K562 (cell line): ENCODE measurements at regions not wholly inside any gene's neighbourhood (a gene's known extent, or its start where the extent isn't known, plus 50 kb on each side); places are given as distances from the start of the nearest gene placed in this dataset.

Source experiments
- ARNT ChIP-seq, 2 experiments: fragments of 450-650 bp; IDR thresholded peaks; 2 replicates each; pipeline ENCODE4 v1.6.1; 2016; ENCODE audit warnings: mild to moderate bottlenecking in 1 of 2
- ATF3 ChIP-seq, 2 experiments: fragments of 450-650 bp in 1 of 2; sonication (generic) in 1 of 2; formaldehyde crosslinking in 1 of 2; IDR thresholded peaks in 1 of 2; conservative IDR thresholded peaks in 1 of 2; 2 replicates each; pipeline versions ENCODE4 v1.6.1 to v1.8.1; 2016 to 2023; ENCODE audit warnings: mild to moderate bottlenecking in 2 of 2, moderate library complexity in 2 of 2, inconsistent platforms in 1 of 2, missing genetic modification reagents in 1 of 2
- COPS2 ChIP-seq: fragments of 450-650 bp; conservative IDR thresholded peaks from 2 replicates; pipeline ENCODE4 v1.6.1; 2016; ENCODE audit warnings: mild to moderate bottlenecking, moderate library complexity
- EP400 ChIP-seq: fragments of 450-650 bp; IDR thresholded peaks from 2 replicates; pipeline ENCODE4 v1.6.1; 2017; ENCODE audit warnings: antibody characterized with exemption, mild to moderate bottlenecking, moderate library complexity
- MITF ChIP-seq: IDR thresholded peaks from 2 replicates; pipeline ENCODE4 v1.6.1; 2014; ENCODE audit warnings: antibody characterized with exemption
- SMARCA4 ChIP-seq: fragments of 450-650 bp; IDR thresholded peaks from 2 replicates; pipeline ENCODE4 v1.6.1; 2016
- ZNF121 ChIP-seq: sonication (generic); formaldehyde crosslinking; conservative IDR thresholded peaks from 2 replicates; pipeline ENCODE4 v1.8.0; 2022; ENCODE audit warnings: missing genetic modification reagents
- ZNF592 ChIP-seq: fragments of 450-650 bp; IDR thresholded peaks from 2 replicates; pipeline ENCODE4 v1.6.1; 2017; ENCODE audit warnings: antibody characterized with exemption, mild to moderate bottlenecking
- TF ChIP-seq, protein P1 (sequence below): fragments of 250-450 bp; sonication (Bioruptor Pico); IDR thresholded peaks from 2 replicates; pipeline ENCODE4 v1.4.0; 2020

GRCh38 chr3:72052841-72053409 is 268.0 kb upstream of the PROK2 start (continued):
- no peak for TF ChIP-seq MITF
- TF ChIP-seq ARNT (IDR thresholded peaks at IDR 0.05), result no peak
- TF ChIP-seq EP400, result peak; percentile 53
- TF ChIP-seq SMARCA4, result peak; percentile 36; the same call in 1 of the 2 replicates
- no peak for TF ChIP-seq COPS2
- TF ChIP-seq ATF3 (IDR thresholded peaks at IDR 0.05), result peak; percentile 85
- TF ChIP-seq ATF3 (CRISPR knock-in tag; conservative IDR thresholded peaks at IDR 0.05), result no peak
- no peak for TF ChIP-seq ZNF121
- TF ChIP-seq, protein P1, sequence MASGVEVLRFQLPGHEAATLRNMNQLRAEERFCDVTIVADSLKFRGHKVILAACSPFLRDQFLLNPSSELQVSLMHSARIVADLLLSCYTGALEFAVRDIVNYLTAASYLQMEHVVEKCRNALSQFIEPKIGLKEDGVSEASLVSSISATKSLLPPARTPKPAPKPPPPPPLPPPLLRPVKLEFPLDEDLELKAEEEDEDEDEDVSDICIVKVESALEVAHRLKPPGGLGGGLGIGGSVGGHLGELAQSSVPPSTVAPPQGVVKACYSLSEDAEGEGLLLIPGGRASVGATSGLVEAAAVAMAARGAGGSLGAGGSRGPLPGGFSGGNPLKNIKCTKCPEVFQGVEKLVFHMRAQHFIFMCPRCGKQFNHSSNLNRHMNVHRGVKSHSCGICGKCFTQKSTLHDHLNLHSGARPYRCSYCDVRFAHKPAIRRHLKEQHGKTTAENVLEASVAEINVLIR (CRISPR knock-in tag), result peak; percentile 87
- TF ChIP-seq ZNF592, result no peak
